ENCODE measurements at regions not wholly inside any gene's neighbourhood (a gene's known extent, or its start where the extent isn't known, plus 50 kb on each side); places are given as distances from the start of the nearest gene placed in this dataset.

DNA sequence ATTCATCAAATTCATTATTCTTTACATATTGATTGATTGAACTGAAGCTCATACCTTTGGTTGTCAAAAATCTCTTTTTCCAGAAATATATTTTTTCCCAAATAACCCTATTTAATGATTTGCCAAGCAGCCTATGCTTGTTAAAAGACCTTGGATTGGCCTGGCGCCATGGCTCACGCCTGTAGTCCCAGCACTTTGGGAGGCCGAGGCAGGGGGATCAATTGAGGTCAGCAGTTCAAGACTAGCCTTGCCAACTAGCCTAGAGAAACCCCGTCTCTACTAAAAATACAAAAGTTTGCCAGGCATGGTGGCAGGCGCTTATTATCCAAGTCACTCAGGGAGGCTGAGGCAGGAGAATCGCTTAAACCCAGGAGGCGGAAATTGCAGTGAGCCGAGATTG lies 165.1 kb upstream of the MGAT4C start:
- TF ChIP-seq, protein P1, sequence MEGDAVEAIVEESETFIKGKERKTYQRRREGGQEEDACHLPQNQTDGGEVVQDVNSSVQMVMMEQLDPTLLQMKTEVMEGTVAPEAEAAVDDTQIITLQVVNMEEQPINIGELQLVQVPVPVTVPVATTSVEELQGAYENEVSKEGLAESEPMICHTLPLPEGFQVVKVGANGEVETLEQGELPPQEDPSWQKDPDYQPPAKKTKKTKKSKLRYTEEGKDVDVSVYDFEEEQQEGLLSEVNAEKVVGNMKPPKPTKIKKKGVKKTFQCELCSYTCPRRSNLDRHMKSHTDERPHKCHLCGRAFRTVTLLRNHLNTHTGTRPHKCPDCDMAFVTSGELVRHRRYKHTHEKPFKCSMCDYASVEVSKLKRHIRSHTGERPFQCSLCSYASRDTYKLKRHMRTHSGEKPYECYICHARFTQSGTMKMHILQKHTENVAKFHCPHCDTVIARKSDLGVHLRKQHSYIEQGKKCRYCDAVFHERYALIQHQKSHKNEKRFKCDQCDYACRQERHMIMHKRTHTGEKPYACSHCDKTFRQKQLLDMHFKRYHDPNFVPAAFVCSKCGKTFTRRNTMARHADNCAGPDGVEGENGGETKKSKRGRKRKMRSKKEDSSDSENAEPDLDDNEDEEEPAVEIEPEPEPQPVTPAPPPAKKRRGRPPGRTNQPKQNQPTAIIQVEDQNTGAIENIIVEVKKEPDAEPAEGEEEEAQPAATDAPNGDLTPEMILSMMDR (IDR thresholded peaks at IDR 0.05), result no peak
- no peak for TF ChIP-seq POLR2A (IDR thresholded peaks at IDR 0.05)
